ENCODE measurements at regions not wholly inside any gene's neighbourhood (a gene's known extent, or its start where the extent isn't known, plus 50 kb on each side); places are given as distances from the start of the nearest gene placed in this dataset.

DNA sequence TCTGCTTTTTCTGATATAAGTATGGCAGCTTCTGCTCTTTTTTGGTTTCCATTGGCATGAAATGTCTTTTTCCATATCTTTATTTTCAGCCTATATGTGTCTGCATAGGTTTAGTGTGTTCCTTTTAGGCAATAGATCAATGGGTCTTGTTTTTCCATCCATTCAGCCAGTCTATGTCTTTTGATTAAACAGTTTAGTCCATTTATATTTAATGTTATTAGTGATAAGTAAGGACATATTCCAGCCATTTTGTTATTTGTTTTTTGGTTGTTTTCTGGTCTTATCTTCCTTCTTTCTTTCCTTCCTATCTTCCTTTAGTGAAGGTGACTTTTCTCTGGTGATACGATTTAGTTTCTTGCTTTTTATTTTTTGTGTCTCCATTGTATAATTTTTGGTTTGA, 101.3 kb upstream of the LRRC3B start:
- DNase-seq: no peak

DNA sequence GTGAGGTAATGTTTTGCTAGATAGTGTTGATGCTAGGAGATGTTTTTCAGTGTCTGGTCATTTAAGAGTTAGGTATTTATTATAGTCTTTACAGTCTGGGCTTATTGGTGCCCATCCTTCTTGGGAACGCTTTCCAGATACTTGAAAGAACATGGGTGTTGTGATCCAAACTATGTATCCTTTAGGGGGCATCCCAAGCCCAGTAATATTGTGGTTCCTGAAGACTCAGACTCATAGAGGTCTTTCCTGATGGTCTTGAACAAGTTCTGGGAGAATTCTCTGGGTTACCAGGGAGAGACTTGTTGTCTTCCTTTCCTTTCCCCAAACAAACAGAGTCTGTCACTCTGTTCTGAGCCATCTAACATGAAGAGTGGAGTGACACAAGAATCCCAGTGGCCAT, 99.7 kb upstream of the LRRC3B start:
- Histone ChIP-seq H3K4me3 (no peak overlapping the region), H3K27me3 (no peaks in the 10 kb centered on the region), H3K27ac (no peak overlapping the region), H3K9me3 (no peaks in the 10 kb centered on the region), H3K36me3 (ENCODE audit: low read depth, missing control alignments) (no peaks in the 10 kb centered on the region), H3K4me1 (no peaks in the 10 kb centered on the region)
- intact Hi-C loops (cut with DNase I; ENCODE audit: low total_unique reads): no loop called here
- DNase-seq: no peak
- TF ChIP-seq CTCF (IDR thresholded peaks at IDR 0.05) (no peak), POLR2A (IDR thresholded peaks at IDR 0.05) (no peak)
- 84 to 85% methylated on average over 1 of the region's 1 CpG for WGBS, 2 donors

More for the DNA sequence above, 101.3 kb upstream of the LRRC3B start:
- no peaks in the 10 kb centered on the region for H3K36me3 ChIP-seq (ENCODE audit: low read depth, missing control alignments)
- H3K4me3 ChIP-seq: no peak overlapping the region
- intact Hi-C loops (cut with DNase I; ENCODE audit: low total_unique reads): no loop called here
- no peaks in the 10 kb centered on the region for H3K27me3 ChIP-seq
- TF ChIP-seq POLR2A (IDR thresholded peaks at IDR 0.05): no peak
- no peak for TF ChIP-seq CTCF (IDR thresholded peaks at IDR 0.05)
- no peak overlapping the region for H3K27ac ChIP-seq
- H3K4me1 ChIP-seq: no peaks in the 10 kb centered on the region
- no peaks in the 10 kb centered on the region for H3K9me3 ChIP-seq
- WGBS, 2 donors: 84 to 90% methylated on average over 1 of the region's 1 CpG

- no peak for DNase-seq
- intact Hi-C loops (cut with DNase I; ENCODE audit: low total_unique reads): no loop called here
- Histone ChIP-seq H3K27me3 (no peaks in the 10 kb centered on the region), H3K27ac (no peak overlapping the region), H3K9me3 (no peaks in the 10 kb centered on the region), H3K4me1 (no peaks in the 10 kb centered on the region), H3K36me3 (ENCODE audit: low read depth, missing control alignments) (no peaks in the 10 kb centered on the region), H3K4me3 (no peak overlapping the region)
- 93% methylated on average over 2 of the region's 2 CpGs for WGBS, 2 donors
- TF ChIP-seq POLR2A (IDR thresholded peaks at IDR 0.05) (no peak), CTCF (IDR thresholded peaks at IDR 0.05) (no peak)
Measured at GRCh38 chr3:26525013-26525412, 97.6 kb upstream of the LRRC3B start.

DNA sequence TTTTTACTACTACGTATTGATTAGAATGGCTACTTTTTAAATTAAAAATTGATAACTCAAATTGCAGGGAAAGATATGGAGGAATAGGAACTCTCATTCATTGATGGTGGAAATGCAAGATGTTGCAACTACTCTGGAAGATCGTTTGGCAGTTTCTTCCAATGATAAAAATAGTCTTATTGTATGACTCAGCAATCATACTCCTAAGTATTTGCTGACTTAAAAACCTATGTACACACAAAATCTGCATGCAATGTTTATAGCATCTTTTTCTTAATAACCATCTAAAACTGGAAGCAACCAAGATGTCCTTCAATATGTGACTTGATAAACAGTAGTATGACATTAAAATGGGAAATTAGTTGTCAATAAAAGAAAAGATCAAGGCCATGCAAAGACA, 87.4 kb upstream of the LRRC3B start:
- Histone ChIP-seq H3K9me3 (no peaks in the 10 kb centered on the region), H3K27ac (no peak overlapping the region), H3K4me1 (no peaks in the 10 kb centered on the region), H3K27me3 (no peaks in the 10 kb centered on the region), H3K4me3 (no peak overlapping the region), H3K36me3 (ENCODE audit: low read depth, missing control alignments) (no peaks in the 10 kb centered on the region)
- DNase-seq: no peak
- intact Hi-C loops (cut with DNase I; ENCODE audit: low total_unique reads): no loop called here
- 37 to 82% methylated on average over 2 of the region's 2 CpGs for WGBS, 2 donors
- TF ChIP-seq CTCF (IDR thresholded peaks at IDR 0.05): no peak
- no peak for TF ChIP-seq POLR2A (IDR thresholded peaks at IDR 0.05)

DNA sequence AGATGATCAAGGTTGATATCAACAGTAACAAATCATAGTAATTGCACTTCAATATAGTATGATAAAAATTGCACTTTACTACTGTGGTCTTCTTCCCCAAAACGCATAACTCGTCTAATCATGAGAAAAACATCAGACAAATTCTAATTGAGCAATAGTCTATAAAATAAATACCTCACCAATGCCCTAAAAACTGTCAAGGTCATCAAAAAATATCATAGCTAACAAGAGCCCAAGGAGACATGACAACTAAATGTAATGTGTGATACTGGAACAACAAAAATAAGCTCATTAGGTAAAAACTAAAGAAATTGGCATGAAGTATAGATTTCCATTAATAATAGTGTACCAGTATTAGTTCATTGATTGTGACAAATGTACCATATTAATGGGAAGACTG, 85.6 kb upstream of the LRRC3B start:
- Histone ChIP-seq H3K36me3 (ENCODE audit: low read depth, missing control alignments) (no peaks in the 10 kb centered on the region), H3K27ac (no peak overlapping the region), H3K4me1 (no peaks in the 10 kb centered on the region), H3K4me3 (no peak overlapping the region), H3K27me3 (no peaks in the 10 kb centered on the region), H3K9me3 (no peaks in the 10 kb centered on the region)
- DNase-seq: no peak
- TF ChIP-seq POLR2A (IDR thresholded peaks at IDR 0.05): no peak
- no peak for TF ChIP-seq CTCF (IDR thresholded peaks at IDR 0.05)
- WGBS, 2 donors: 73 to 86% methylated on average over 2 of the region's 2 CpGs
- intact Hi-C loops (cut with DNase I; ENCODE audit: low total_unique reads): no loop called here

Measured in testis (tissue), 2 donors.